A549 (cell line): ENCODE measurements at regions not wholly inside any gene's neighbourhood (a gene's known extent, or its start where the extent isn't known, plus 50 kb on each side); places are given as distances from the start of the nearest gene placed in this dataset.

ENCODE experiments used
- ATOH8 ChIP-seq: fragments of 250-450 bp; sonication (Bioruptor Pico); IDR thresholded peaks from 2 replicates; pipeline ENCODE4 v1.5.0; 2020; ENCODE audit warnings: low read depth, mild to moderate bottlenecking, moderate library complexity
- CBX2 ChIP-seq: fragments of 200-600 bp; sonication (generic); IDR thresholded peaks from 2 replicates; pipeline ENCODE4 v1.6.1; 2016; ENCODE audit warnings: low read depth, mild to moderate bottlenecking, borderline replicate concordance
- CTCF ChIP-seq: fragments of >200 bp; sonication (Bioruptor Twin); formaldehyde crosslinking; IDR thresholded peaks from 3 replicates; pipeline ENCODE4 v1.5.1; 2016
- EP300 ChIP-seq, 2 experiments: fragments of >200 bp; sonication (Bioruptor Twin); formaldehyde crosslinking; IDR thresholded peaks; 2 replicates in 1 of 2; 3 replicates in 1 of 2; pipeline ENCODE4 v1.6.1; 2016 to 2017
- HOXA7 ChIP-seq: fragments of 250-450 bp; sonication (Bioruptor Pico); IDR thresholded peaks from 2 replicates; pipeline ENCODE4 v1.5.0; 2020; ENCODE audit warnings: mild to moderate bottlenecking, moderate library complexity
- KDM5A ChIP-seq: fragments of 200-600 bp; sonication (generic); IDR thresholded peaks from 2 replicates; pipeline ENCODE4 v1.6.1; 2016; ENCODE audit warnings: antibody characterized with exemption, mild to moderate bottlenecking
- MAX ChIP-seq: IDR thresholded peaks from 2 replicates; pipeline ENCODE4 v1.6.1; 2012
- MAZ ChIP-seq: fragments of 150-350 bp; IDR thresholded peaks from 2 replicates; pipeline ENCODE4 v1.6.1; 2014; ENCODE audit warnings: antibody characterized with exemption, low read depth, low read length, borderline replicate concordance
- NR3C1 ChIP-seq: fragments of >200 bp; sonication (Bioruptor Twin); formaldehyde crosslinking; IDR thresholded peaks from 3 replicates; pipeline ENCODE4 v1.6.1; 2017
- PHF8 ChIP-seq: fragments of 200-600 bp; sonication (generic); IDR thresholded peaks from 2 replicates; pipeline ENCODE4 v1.6.1; 2016; ENCODE audit warnings: low read depth, mild to moderate bottlenecking, antibody characterized with exemption, moderate library complexity, borderline replicate concordance
- RAD21 ChIP-seq, 2 experiments: fragments of >200 bp in 1 of 2; sonication (Bioruptor Twin) in 1 of 2; formaldehyde crosslinking in 1 of 2; IDR thresholded peaks in 1 of 2; conservative IDR thresholded peaks in 1 of 2; 2 replicates in 1 of 2; 3 replicates in 1 of 2; pipeline ENCODE4 v1.6.1; 2012 to 2018; ENCODE audit warnings: inconsistent platforms in 1 of 2
- RNF2 ChIP-seq: fragments of 200-600 bp; sonication (generic); IDR thresholded peaks from 2 replicates; pipeline ENCODE4 v1.6.1; 2016; ENCODE audit warnings: low read depth, mild to moderate bottlenecking, antibody characterized with exemption, moderate library complexity, borderline replicate concordance
- SREBF2 ChIP-seq: fragments of 450-650 bp; IDR thresholded peaks from 2 replicates; pipeline ENCODE4 v1.6.1; 2014; ENCODE audit warnings: mild to moderate bottlenecking, moderate library complexity
- ZSCAN20 ChIP-seq: fragments of 250-450 bp; sonication (Bioruptor Pico); IDR thresholded peaks from 2 replicates; pipeline ENCODE4 v1.8.0; 2022; ENCODE audit warnings: mild to moderate bottlenecking, moderate library complexity

- TF ChIP-seq MAX (no peak), CTCF (no peak), SREBF2 (no peak), KDM5A (no peak), EP300 (IDR thresholded peaks at IDR 0.05) (no peak), NR3C1 (no peak), RAD21 (conservative IDR thresholded peaks at IDR 0.05 in 1 of 2, IDR thresholded peaks at IDR 0.05 in 1 of 2) (no peak), RNF2 (no peak), MAZ (no peak), PHF8 (no peak), ATOH8 (no peak), ZSCAN20 (no peak), HOXA7 (no peak), CBX2 (no peak)
These were observed 76.9 kb upstream of the EEA1 start for GRCh38 chr12:93005928-93006392.
